GM21786 (cell line): ENCODE measurements at regions not wholly inside any gene's neighbourhood (a gene's known extent, or its start where the extent isn't known, plus 50 kb on each side); places are given as distances from the start of the nearest gene placed in this dataset.

Source experiments
- ATAC-seq: cut with Tn5 transposase; IDR thresholded peaks from one replicate; pipeline ENCODE4 v1.9.1; 2021; ENCODE audit not compliant: unreplicated experiment

GRCh38 chr1:194309269-194309668 lies 1122.9 kb upstream of the B3GALT2 start:
- no peak for ATAC-seq

GRCh38 chr1:194300776-194301175 lies 1114.4 kb upstream of the B3GALT2 start:
- ATAC-seq = no peak

GRCh38 chr1:194300340-194300739 lies 1113.9 kb upstream of the B3GALT2 start:
- ATAC-seq = no peak

GRCh38 chr1:194298007-194298598 lies 1111.7 kb upstream of the B3GALT2 start:
- no peak for ATAC-seq

GRCh38 chr1:194297094-194297493 lies 1110.7 kb upstream of the B3GALT2 start:
- ATAC-seq = no peak

- no peak for ATAC-seq
Measured at GRCh38 chr1:194296201-194296600, 1109.8 kb upstream of the B3GALT2 start.

- peak; percentile 93 for ATAC-seq
Measured at GRCh38 chr1:194295685-194296084, 1109.3 kb upstream of the B3GALT2 start.

GRCh38 chr1:194293851-194294405 lies 1107.5 kb upstream of the B3GALT2 start:
- no peak for ATAC-seq

GRCh38 chr1:194292966-194293365 lies 1106.6 kb upstream of the B3GALT2 start:
- ATAC-seq = no peak

- ATAC-seq = peak; percentile 95
Measured at GRCh38 chr1:194289569-194290266, 1103.3 kb upstream of the B3GALT2 start.

GRCh38 chr1:194288238-194288637 lies 1101.8 kb upstream of the B3GALT2 start:
- ATAC-seq = no peak

GRCh38 chr1:194281376-194281775 lies 1095.0 kb upstream of the B3GALT2 start:
- ATAC-seq = no peak

- no peak for ATAC-seq
Measured at GRCh38 chr1:194280463-194280862, 1094.0 kb upstream of the B3GALT2 start.

GRCh38 chr1:194279975-194280374 lies 1093.6 kb upstream of the B3GALT2 start:
- ATAC-seq = peak; percentile 90

GRCh38 chr1:194277927-194278326 lies 1091.5 kb upstream of the B3GALT2 start:
- ATAC-seq = no peak

- ATAC-seq = no peak
Measured at GRCh38 chr1:194273660-194274059, 1087.2 kb upstream of the B3GALT2 start.

- no peak for ATAC-seq
Measured at GRCh38 chr1:194268839-194269238, 1082.4 kb upstream of the B3GALT2 start.

- no peak for ATAC-seq
Measured at GRCh38 chr1:194267021-194267420, 1080.6 kb upstream of the B3GALT2 start.

- ATAC-seq = no peak
Measured at GRCh38 chr1:194256010-194256409, 1069.6 kb upstream of the B3GALT2 start.

- no peak for ATAC-seq
Measured at GRCh38 chr1:194252199-194252598, 1065.8 kb upstream of the B3GALT2 start.

GRCh38 chr1:194241215-194241614 lies 1054.8 kb upstream of the B3GALT2 start:
- ATAC-seq = no peak

GRCh38 chr1:194233069-194233468 lies 1046.7 kb upstream of the B3GALT2 start:
- ATAC-seq = no peak
